Thymus (tissue), 11 donors: ENCODE measurements at regions not wholly inside any gene's neighbourhood (a gene's known extent, or its start where the extent isn't known, plus 50 kb on each side); places are given as distances from the start of the nearest gene placed in this dataset.
"Not testable (repeated sequence)": the region's sequence is repeated elsewhere in the genome, so short reads cannot be mapped to it uniquely, and the experiment has no call there.

ENCODE experiments used
- DNase-seq, 9 donors: peaks; one replicate each; pipeline ENCODE4 v3.0.0-alpha.2; 2013; ENCODE audit warnings: low spot score in 9 of 9, low read depth in 6 of 9, missing footprints in 1 of 9
- H3K27ac ChIP-seq, 2 donors: one replicate each; pipeline ENCODE4 v1.5.1; 2013; ENCODE audit warnings: control low read depth in 1 of 2, low read depth in 1 of 2, low read length in 1 of 2, mild to moderate bottlenecking in 1 of 2, moderate library complexity in 1 of 2
- H3K27me3 ChIP-seq, 2 donors: one replicate each; pipeline ENCODE4 v1.5.1; 2013; ENCODE audit warnings: low read length in 1 of 2; ENCODE audit not compliant: control insufficient read depth in 2 of 2, insufficient read depth in 1 of 2
- H3K36me3 ChIP-seq, 2 donors: one replicate each; pipeline ENCODE4 v1.5.1; 2013; ENCODE audit warnings: low read length in 1 of 2, mild to moderate bottlenecking in 1 of 2, moderate library complexity in 1 of 2; ENCODE audit not compliant: control insufficient read depth in 2 of 2, insufficient read depth in 2 of 2
- H3K4me1 ChIP-seq, 2 donors: one replicate each; pipeline ENCODE4 v1.5.1; 2013; ENCODE audit warnings: low read length in 2 of 2; ENCODE audit not compliant: control insufficient read depth in 2 of 2, insufficient read depth in 2 of 2
- H3K4me3 ChIP-seq, 2 donors: one replicate each; pipeline ENCODE4 v1.5.1; 2013; ENCODE audit warnings: low read length in 2 of 2, control low read depth in 1 of 2, mild to moderate bottlenecking in 1 of 2
- H3K9me3 ChIP-seq, 2 donors: one replicate each; pipeline ENCODE4 v1.5.1; 2013; ENCODE audit warnings: low read length in 1 of 2, mild to moderate bottlenecking in 1 of 2; ENCODE audit not compliant: control insufficient read depth in 2 of 2, insufficient read depth in 1 of 2
- whole genome bisulfite sequencing: extraction: QIAGEN DNeasy Blood & Tissue Kit; methylation state at CpG from one replicate; pipeline ENCODE4 v1.1.7; 2013; 5-methylcytosine and 5-hydroxymethylcytosine counted together
- donor health status: healthy.

GRCh38 chr9:67175167-67175566 is 182.8 kb upstream of the SPATA31A3 start:
- DNase-seq, H3K36me3 ChIP-seq, H3K27ac ChIP-seq, H3K4me3 ChIP-seq, H3K4me1 ChIP-seq, H3K9me3 ChIP-seq, H3K27me3 ChIP-seq: not testable (repeated sequence)
- WGBS: no CpG with 5 or more reads among the region's 5 CpGs

DNA sequence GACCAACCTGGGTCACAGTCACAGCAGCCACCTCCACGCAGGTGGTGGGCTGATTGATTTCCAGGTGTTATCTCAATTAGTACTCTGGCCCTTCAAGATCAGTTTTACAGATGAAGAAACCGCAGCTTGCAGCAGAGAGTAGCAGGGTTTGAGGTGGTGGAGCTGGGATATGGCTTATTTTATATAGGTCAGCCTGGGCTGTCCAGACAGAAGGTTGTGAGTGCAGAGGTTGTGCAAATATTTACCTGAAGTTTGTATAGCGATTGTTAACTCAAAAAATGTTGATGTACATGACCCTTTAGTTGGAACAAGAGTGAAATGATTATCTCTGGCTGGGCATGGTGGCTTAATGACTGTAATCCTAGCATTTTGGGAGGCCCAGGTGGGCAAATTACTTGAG is 179.4 kb upstream of the SPATA31A3 start:
- not testable (repeated sequence) for H3K9me3 ChIP-seq, H3K4me3 ChIP-seq, H3K4me1 ChIP-seq, DNase-seq, H3K36me3 ChIP-seq, H3K27me3 ChIP-seq, H3K27ac ChIP-seq
- 84% methylated on average over 1 of the region's 3 CpGs for WGBS

DNA sequence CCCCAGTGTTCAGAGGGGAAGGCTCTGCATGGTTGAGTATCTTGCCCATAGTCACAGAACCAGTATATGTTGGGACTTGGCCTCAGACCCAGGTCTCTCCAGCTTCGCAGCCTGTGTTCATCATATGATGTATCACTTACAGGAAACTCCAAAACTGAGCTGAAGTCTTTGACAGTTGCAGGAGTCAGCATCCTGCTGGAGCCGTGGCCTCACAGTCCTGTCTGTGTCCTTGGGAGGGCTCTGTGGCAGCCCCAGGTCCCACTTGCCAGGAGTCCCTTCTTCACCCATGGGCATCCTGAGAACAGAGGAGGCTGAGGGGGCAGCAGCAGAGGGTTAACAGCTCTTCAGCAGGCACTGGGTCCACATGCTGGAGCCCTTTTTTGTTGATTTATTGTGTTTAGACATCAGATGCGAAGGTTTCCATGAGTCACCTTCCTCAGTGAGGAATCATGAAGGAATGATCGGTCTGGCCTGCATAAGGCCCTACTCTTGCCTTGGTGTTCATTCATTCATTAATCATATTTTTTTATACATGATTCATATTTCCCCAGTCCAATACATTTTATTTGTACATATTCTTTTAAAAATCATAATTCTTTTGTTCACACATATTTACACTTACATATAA is 176.3 kb upstream of the SPATA31A3 start:
- 91% methylated on average over 2 of the region's 4 CpGs for WGBS
- H3K4me1 ChIP-seq, DNase-seq: not testable (repeated sequence)

DNA sequence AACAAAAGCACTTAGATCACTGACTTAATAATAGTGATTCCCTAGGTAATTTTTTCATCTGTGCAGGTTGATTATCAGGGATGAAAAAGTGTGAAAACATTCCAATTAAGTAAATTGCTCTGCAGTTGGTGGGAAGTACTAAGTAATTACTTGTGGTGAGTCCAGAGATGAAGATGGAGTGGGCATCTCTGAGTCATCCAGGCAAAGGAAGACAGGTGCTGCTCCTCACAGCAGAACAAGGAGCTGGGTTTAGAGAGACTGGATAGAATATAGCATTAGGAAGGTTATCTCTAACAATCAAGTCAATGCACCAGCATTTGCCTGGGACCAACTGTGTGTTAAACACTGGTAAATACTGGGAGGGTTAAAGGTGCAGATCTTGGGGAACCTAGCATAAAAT is 174.0 kb upstream of the SPATA31A3 start:
- not testable (repeated sequence) for DNase-seq, H3K4me1 ChIP-seq, H3K36me3 ChIP-seq

More for the DNA sequence above, 176.3 kb upstream of the SPATA31A3 start:
- H3K36me3 ChIP-seq, H3K9me3 ChIP-seq, H3K27ac ChIP-seq, H3K4me3 ChIP-seq, H3K27me3 ChIP-seq: not testable (repeated sequence)

GRCh38 chr9:67162827-67163226 is 170.5 kb upstream of the SPATA31A3 start:
- H3K36me3 ChIP-seq, H3K27me3 ChIP-seq, H3K4me1 ChIP-seq, DNase-seq, H3K4me3 ChIP-seq, H3K9me3 ChIP-seq, H3K27ac ChIP-seq: not testable (repeated sequence)
- WGBS: no CpG with 5 or more reads among the region's 1 CpG

More for the DNA sequence above, 174.0 kb upstream of the SPATA31A3 start:
- H3K27ac ChIP-seq, H3K27me3 ChIP-seq, H3K9me3 ChIP-seq, H3K4me3 ChIP-seq: not testable (repeated sequence)

DNA sequence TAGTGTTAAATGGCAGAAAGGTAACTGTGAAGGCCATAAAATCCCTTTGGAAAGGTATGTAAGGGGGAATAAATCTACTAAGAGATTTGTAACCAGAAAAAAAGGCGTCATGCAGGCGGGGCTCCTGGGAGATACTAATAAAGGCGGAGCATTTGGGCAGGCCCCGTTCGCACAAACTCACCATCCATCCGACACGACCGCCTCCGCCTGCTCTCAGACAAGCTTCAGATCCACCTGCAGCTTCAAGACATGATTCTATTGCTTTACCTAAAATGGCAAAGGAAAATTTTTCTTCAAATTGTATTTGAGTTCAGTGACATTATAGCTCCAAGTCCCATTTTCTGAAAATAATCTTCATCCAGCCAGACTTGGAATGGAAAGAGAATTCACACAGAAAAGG is 162.9 kb upstream of the SPATA31A3 start:
- H3K27ac ChIP-seq, H3K9me3 ChIP-seq, H3K36me3 ChIP-seq, H3K4me1 ChIP-seq, H3K4me3 ChIP-seq, DNase-seq, H3K27me3 ChIP-seq: not testable (repeated sequence)
- WGBS: 97% methylated on average over 8 of the region's 9 CpGs

- DNase-seq, H3K4me3 ChIP-seq, H3K27ac ChIP-seq, H3K36me3 ChIP-seq, H3K9me3 ChIP-seq, H3K4me1 ChIP-seq, H3K27me3 ChIP-seq: not testable (repeated sequence)
- WGBS: no CpG with 5 or more reads among the region's 3 CpGs
Measured at GRCh38 chr9:67153501-67153900, 161.2 kb upstream of the SPATA31A3 start.

- WGBS: 96% methylated on average over 8 of the region's 11 CpGs
- H3K4me3 ChIP-seq, DNase-seq, H3K4me1 ChIP-seq, H3K9me3 ChIP-seq, H3K36me3 ChIP-seq, H3K27ac ChIP-seq, H3K27me3 ChIP-seq: not testable (repeated sequence)
Measured at GRCh38 chr9:67142392-67143107, 150.2 kb upstream of the SPATA31A3 start.

GRCh38 chr9:67136376-67136775 is 144.0 kb upstream of the SPATA31A3 start:
- H3K27ac ChIP-seq, DNase-seq, H3K4me3 ChIP-seq, H3K4me1 ChIP-seq, H3K36me3 ChIP-seq, H3K27me3 ChIP-seq, H3K9me3 ChIP-seq: not testable (repeated sequence)
- WGBS: no CpG with 5 or more reads among the region's 2 CpGs
